GM20000 (cell line): ENCODE measurements at regions not wholly inside any gene's neighbourhood (a gene's known extent, or its start where the extent isn't known, plus 50 kb on each side); places are given as distances from the start of the nearest gene placed in this dataset.

Experiments
- DNase-seq: peaks from one replicate; pipeline ENCODE4 v3.0.0; 2012; ENCODE audit warnings: low spot score
- CTCF ChIP-seq: IDR thresholded peaks from 2 replicates; pipeline ENCODE4 v1.5.1; 2012; ENCODE audit warnings: mild to moderate bottlenecking, control low read depth; ENCODE audit errors: extremely low read depth, missing control alignments

- DNase-seq: no peak
- no peak for TF ChIP-seq CTCF
Observed at GRCh38 chr18:30562231-30562630, 480.3 kb downstream of the DSC3 start.

GRCh38 chr18:30556112-30556511 lies 486.4 kb downstream of the DSC3 start:
- TF ChIP-seq CTCF: no peak
- DNase-seq: no peak

GRCh38 chr18:30545393-30545792 lies 497.1 kb downstream of the DSC3 start:
- DNase-seq: no peak
- TF ChIP-seq CTCF: no peak

GRCh38 chr18:30544141-30544540 lies 498.4 kb downstream of the DSC3 start:
- TF ChIP-seq CTCF: no peak
- no peak for DNase-seq

GRCh38 chr18:30533716-30534115 lies 508.8 kb downstream of the DSC3 start:
- TF ChIP-seq CTCF: no peak
- no peak for DNase-seq

- no peak for DNase-seq
- TF ChIP-seq CTCF: no peak
Observed at GRCh38 chr18:30527917-30528316, 514.6 kb downstream of the DSC3 start.

- DNase-seq: no peak
- no peak for TF ChIP-seq CTCF
Observed at GRCh38 chr18:30527226-30527625, 515.3 kb downstream of the DSC3 start.
